Stimulated activated naive CD8-positive, alpha-beta T cell treated with anti-CD3 and anti-CD28 coated beads, Interleukin-15, amount 100 ng/mL, for 72 hours (primary cell): ENCODE measurements at regions not wholly inside any gene's neighbourhood (a gene's known extent, or its start where the extent isn't known, plus 50 kb on each side); places are given as distances from the start of the nearest gene placed in this dataset.
"Not testable (repeated sequence)": the region's sequence is repeated elsewhere in the genome, so short reads cannot be mapped to it uniquely, and the experiment has no call there.

Experiments
- ATAC-seq: fragments of 150-1000 bp; cut with Tn5 transposase; 2 replicates; pipeline ENCODE4 v1.10.0; 2021; ENCODE audit warnings: mild to moderate bottlenecking, moderate library complexity
- DNase-seq, 2 donors: peaks; one replicate each; pipeline ENCODE4 v3.0.0; 2021 to 2022
- H3K27ac Mint-ChIP-seq, 2 donors: one replicate each; pipeline ENCODE4 v1.8.0; 2022; ENCODE audit warnings: mild to moderate bottlenecking in 2 of 2, mixed read lengths in 2 of 2, moderate library complexity in 2 of 2
- H3K27me3 Mint-ChIP-seq: one replicate; pipeline ENCODE4 v1.8.0; 2022; ENCODE audit warnings: mixed read lengths
- H3K4me1 Mint-ChIP-seq: one replicate; pipeline ENCODE4 v1.8.0; 2022; ENCODE audit warnings: mild to moderate bottlenecking, mixed read lengths
- H3K4me3 Mint-ChIP-seq, 2 donors: one replicate each; pipeline ENCODE4 v1.8.0; 2022; ENCODE audit warnings: mild to moderate bottlenecking in 2 of 2, mixed read lengths in 2 of 2, moderate library complexity in 1 of 2
- H3K9me3 Mint-ChIP-seq, 2 donors: one replicate each; pipeline ENCODE4 v1.8.0; 2022; ENCODE audit warnings: mixed read lengths in 2 of 2

GRCh38 chr10:29714096-29714874 is 79.5 kb upstream of the SVIL start:
- Mint-ChIP-seq H3K4me3 (no peak overlapping the region), H3K27ac (peak overlapping the region in 1 of 2 donors; percentile 67), H3K4me1 (no peaks in the 10 kb centered on the region), H3K9me3 (peaks cover 3 to 8% of the 10 kb centered on the region in 2 donors), H3K27me3 (no peaks in the 10 kb centered on the region)
- ATAC-seq (no peak), DNase-seq (no peak)

- Mint-ChIP-seq H3K27ac (no peak overlapping the region), H3K4me3 (no peak overlapping the region), H3K27me3 (no peaks in the 10 kb centered on the region), H3K9me3 (peaks cover 0 to 5% of the 10 kb centered on the region in 2 donors), H3K4me1 (no peaks in the 10 kb centered on the region)
- DNase-seq (no peak), ATAC-seq (no peak)
Measured at GRCh38 chr10:29713450-29713849, 78.7 kb upstream of the SVIL start.

- DNase-seq, result no peak
- H3K4me1 Mint-ChIP-seq, result no peaks in the 10 kb centered on the region
- no peaks in the 10 kb centered on the region for H3K27me3 Mint-ChIP-seq
- peaks cover 0 to 5% of the 10 kb centered on the region in 2 donors for H3K9me3 Mint-ChIP-seq
- H3K27ac Mint-ChIP-seq, result no peak overlapping the region
- no peak overlapping the region for H3K4me3 Mint-ChIP-seq
- no peak for ATAC-seq
Measured at GRCh38 chr10:29712108-29712507, 77.3 kb upstream of the SVIL start.

- no peak overlapping the region for H3K4me3 Mint-ChIP-seq
- ATAC-seq (no peak), DNase-seq (no peak)
- H3K4me1 Mint-ChIP-seq, result no peaks in the 10 kb centered on the region
- H3K27ac Mint-ChIP-seq, result no peak overlapping the region
- peaks cover 0 to 5% of the 10 kb centered on the region in 2 donors for H3K9me3 Mint-ChIP-seq
- H3K27me3 Mint-ChIP-seq, result no peaks in the 10 kb centered on the region
Measured at GRCh38 chr10:29710128-29710527, 75.4 kb upstream of the SVIL start.

- Mint-ChIP-seq H3K4me1 (peaks cover 3% of the 10 kb centered on the region), H3K9me3 (peaks cover 0 to 4% of the 10 kb centered on the region in 2 donors), H3K27me3 (no peaks in the 10 kb centered on the region), H3K27ac (peak overlapping the region in 1 of 2 donors; percentile 50), H3K4me3 (no peak overlapping the region)
- no peak for DNase-seq
- ATAC-seq, result no peak
Measured at GRCh38 chr10:29709484-29710002, 74.8 kb upstream of the SVIL start.

GRCh38 chr10:29703271-29703670 is 68.5 kb upstream of the SVIL start:
- Mint-ChIP-seq H3K9me3 (no peaks in the 10 kb centered on the region), H3K4me3 (peak overlapping the region; percentile 79 to 82), H3K27me3 (no peaks in the 10 kb centered on the region), H3K4me1 (peaks cover 35% of the 10 kb centered on the region), H3K27ac (peak overlapping the region; percentile 47 to 81)
- DNase-seq (no peak), ATAC-seq (no peak)

- Mint-ChIP-seq H3K4me1 (peaks cover 35% of the 10 kb centered on the region), H3K9me3 (no peaks in the 10 kb centered on the region), H3K4me3 (peak overlapping the region; percentile 79 to 82), H3K27me3 (no peaks in the 10 kb centered on the region), H3K27ac (peak overlapping the region; percentile 82 to 86)
- no peak for DNase-seq
- ATAC-seq, result peak; percentile 56
Measured at GRCh38 chr10:29702273-29703164, 67.7 kb upstream of the SVIL start.

GRCh38 chr10:29701306-29701705 is 66.5 kb upstream of the SVIL start:
- ATAC-seq (no peak), DNase-seq (no peak)
- Mint-ChIP-seq H3K27ac (no peak overlapping the region), H3K4me3 (no peak overlapping the region), H3K27me3 (no peaks in the 10 kb centered on the region), H3K4me1 (peaks cover 35% of the 10 kb centered on the region), H3K9me3 (no peaks in the 10 kb centered on the region)

GRCh38 chr10:29699621-29700020 is 64.8 kb upstream of the SVIL start:
- no peak overlapping the region for H3K4me3 Mint-ChIP-seq
- no peaks in the 10 kb centered on the region for H3K27me3 Mint-ChIP-seq
- no peaks in the 10 kb centered on the region for H3K9me3 Mint-ChIP-seq
- peaks cover 33% of the 10 kb centered on the region for H3K4me1 Mint-ChIP-seq
- DNase-seq (no peak), ATAC-seq (no peak)
- no peak overlapping the region for H3K27ac Mint-ChIP-seq

- ATAC-seq, result no peak
- H3K27me3 Mint-ChIP-seq, result no peaks in the 10 kb centered on the region
- no peaks in the 10 kb centered on the region for H3K9me3 Mint-ChIP-seq
- peaks cover 26% of the 10 kb centered on the region for H3K4me1 Mint-ChIP-seq
- no peak for DNase-seq
- H3K27ac Mint-ChIP-seq, result no peak overlapping the region
- H3K4me3 Mint-ChIP-seq, result no peak overlapping the region
Measured at GRCh38 chr10:29698773-29699490, 64.2 kb upstream of the SVIL start.

- not testable (repeated sequence) for H3K27me3 Mint-ChIP-seq, H3K9me3 Mint-ChIP-seq, H3K4me3 Mint-ChIP-seq, H3K27ac Mint-ChIP-seq, DNase-seq, ATAC-seq
- peaks cover 14% of the 10 kb centered on the region for H3K4me1 Mint-ChIP-seq
Measured at GRCh38 chr10:29696581-29696980, 61.8 kb upstream of the SVIL start.

- H3K27ac Mint-ChIP-seq, result no peak overlapping the region
- H3K9me3 Mint-ChIP-seq, result no peaks in the 10 kb centered on the region
- no peaks in the 10 kb centered on the region for H3K27me3 Mint-ChIP-seq
- DNase-seq (no peak), ATAC-seq (no peak)
- peaks cover 14% of the 10 kb centered on the region for H3K4me1 Mint-ChIP-seq
- no peak overlapping the region for H3K4me3 Mint-ChIP-seq
Measured at GRCh38 chr10:29694121-29694520, 59.4 kb upstream of the SVIL start.

GRCh38 chr10:29692121-29692539 is 57.4 kb upstream of the SVIL start:
- Mint-ChIP-seq H3K4me3 (no peak overlapping the region), H3K27ac (no peak overlapping the region), H3K4me1 (peaks cover 29% of the 10 kb centered on the region), H3K9me3 (no peaks in the 10 kb centered on the region), H3K27me3 (no peaks in the 10 kb centered on the region)
- no peak for DNase-seq
- ATAC-seq, result no peak

- no peak for DNase-seq
- no peak overlapping the region for H3K4me3 Mint-ChIP-seq
- no peak for ATAC-seq
Measured at GRCh38 chr10:29691564-29692072, 56.8 kb upstream of the SVIL start.

GRCh38 chr10:29689001-29689400 is 54.2 kb upstream of the SVIL start:
- Mint-ChIP-seq H3K4me1 (peaks cover 34% of the 10 kb centered on the region), H3K9me3 (peaks cover 0 to 8% of the 10 kb centered on the region in 2 donors), H3K4me3 (peak overlapping the region in 1 of 2 donors; percentile 13), H3K27me3 (no peaks in the 10 kb centered on the region), H3K27ac (no peak overlapping the region)
- ATAC-seq (peak; percentile 91), DNase-seq (no peak)

More at GRCh38 chr10:29691564-29692072, 56.8 kb upstream of the SVIL start:
- H3K27ac Mint-ChIP-seq, result no peak overlapping the region
- H3K4me1 Mint-ChIP-seq, result peaks cover 29% of the 10 kb centered on the region
- H3K27me3 Mint-ChIP-seq, result no peaks in the 10 kb centered on the region
- H3K9me3 Mint-ChIP-seq, result no peaks in the 10 kb centered on the region
